Peyer's patch (tissue), 4 donors: ENCODE measurements at regions not wholly inside any gene's neighbourhood (a gene's known extent, or its start where the extent isn't known, plus 50 kb on each side); places are given as distances from the start of the nearest gene placed in this dataset.

Experiments
- DNase-seq, 3 donors: peaks; one replicate each; pipeline ENCODE4 v3.0.0-alpha.2; 2017 to 2019
- H3K27ac ChIP-seq, 4 donors: fragments of 200-600 bp; sonication (generic); one replicate each; pipeline ENCODE4 v1.5.1; 2016 to 2019
- H3K27me3 ChIP-seq, 2 donors: fragments of 200-600 bp; sonication (generic); one replicate each; pipeline ENCODE4 v1.5.1; 2019
- H3K36me3 ChIP-seq, 3 donors: fragments of 200-600 bp; sonication (generic); one replicate each; pipeline ENCODE4 v1.5.1; 2016 to 2019
- H3K4me1 ChIP-seq, 4 donors: fragments of 200-600 bp; sonication (generic); one replicate each; pipeline ENCODE4 v1.5.1; 2016 to 2019
- H3K4me3 ChIP-seq, 4 donors: fragments of 200-600 bp; sonication (generic); 1 replicate in 3 of 4; 2 replicates in 1 of 4; pipeline ENCODE4 v1.5.1; 2016 to 2019; ENCODE audit warnings: mild to moderate bottlenecking in 1 of 4
- H3K9me3 ChIP-seq, 4 donors: fragments of 200-600 bp; sonication (generic); one replicate each; pipeline ENCODE4 v1.5.1; 2016 to 2019; ENCODE audit warnings: mild to moderate bottlenecking in 1 of 4
- CTCF ChIP-seq, 6 experiments: fragments of 450-650 bp in 4 of 6; fragments of 200-600 bp in 2 of 6; sonication (generic) in 1 of 6; IDR thresholded peaks; one replicate each; pipeline ENCODE4 v1.5.1; 2017 to 2019; ENCODE audit warnings: antibody characterized with exemption in 6 of 6, mild to moderate bottlenecking in 3 of 6, moderate library complexity in 1 of 6
- POLR2A ChIP-seq, 2 donors: fragments of 450-650 bp; IDR thresholded peaks; one replicate each; pipeline ENCODE4 v1.5.1; 2017; ENCODE audit warnings: antibody characterized with exemption in 2 of 2, mild to moderate bottlenecking in 2 of 2, moderate library complexity in 2 of 2

GRCh38 chr1:14392859-14393365 lies 205.6 kb upstream of the KAZN start:
- no peaks in the 10 kb centered on the region for H3K36me3 ChIP-seq
- TF ChIP-seq CTCF (IDR thresholded peaks at IDR 0.05) (no peak), POLR2A (IDR thresholded peaks at IDR 0.05) (no peak)
- H3K4me3 ChIP-seq, result no peak overlapping the region
- H3K4me1 ChIP-seq, result no peaks in the 10 kb centered on the region
- no peak for DNase-seq
- H3K27me3 ChIP-seq, result no peaks in the 10 kb centered on the region
- no peaks in the 10 kb centered on the region for H3K9me3 ChIP-seq
- H3K27ac ChIP-seq, result no peak overlapping the region

GRCh38 chr1:14396100-14396499 lies 202.4 kb upstream of the KAZN start:
- no peaks in the 10 kb centered on the region for H3K4me1 ChIP-seq
- no peak overlapping the region for H3K27ac ChIP-seq
- no peaks in the 10 kb centered on the region for H3K9me3 ChIP-seq
- no peaks in the 10 kb centered on the region for H3K36me3 ChIP-seq
- H3K27me3 ChIP-seq, result no peaks in the 10 kb centered on the region
- H3K4me3 ChIP-seq, result no peak overlapping the region
- DNase-seq, result no peak
- TF ChIP-seq POLR2A (IDR thresholded peaks at IDR 0.05) (no peak), CTCF (IDR thresholded peaks at IDR 0.05) (no peak)

- no peak for DNase-seq
- no peaks in the 10 kb centered on the region for H3K4me1 ChIP-seq
- no peaks in the 10 kb centered on the region for H3K27me3 ChIP-seq
- H3K36me3 ChIP-seq, result no peaks in the 10 kb centered on the region
- TF ChIP-seq POLR2A (IDR thresholded peaks at IDR 0.05), result no peak
- TF ChIP-seq CTCF (IDR thresholded peaks at IDR 0.05), result no peak
- H3K9me3 ChIP-seq, result no peaks in the 10 kb centered on the region
- no peak overlapping the region for H3K27ac ChIP-seq
- H3K4me3 ChIP-seq, result no peak overlapping the region
Observed at GRCh38 chr1:14403961-14404645, 194.4 kb upstream of the KAZN start.

GRCh38 chr1:14404862-14405301 lies 193.6 kb upstream of the KAZN start:
- H3K27me3 ChIP-seq, result no peaks in the 10 kb centered on the region
- H3K27ac ChIP-seq, result no peak overlapping the region
- TF ChIP-seq POLR2A (IDR thresholded peaks at IDR 0.05), result no peak
- no peak for TF ChIP-seq CTCF (IDR thresholded peaks at IDR 0.05)
- no peak overlapping the region for H3K4me3 ChIP-seq
- no peaks in the 10 kb centered on the region for H3K9me3 ChIP-seq
- H3K36me3 ChIP-seq, result no peaks in the 10 kb centered on the region
- no peaks in the 10 kb centered on the region for H3K4me1 ChIP-seq
- DNase-seq, result no peak

GRCh38 chr1:14412235-14412634 lies 186.2 kb upstream of the KAZN start:
- DNase-seq, result no peak
- H3K27me3 ChIP-seq, result no peaks in the 10 kb centered on the region

More at GRCh38 chr1:14412235-14412634, 186.2 kb upstream of the KAZN start:
- Histone ChIP-seq H3K4me1 (no peaks in the 10 kb centered on the region), H3K36me3 (no peaks in the 10 kb centered on the region), H3K27ac (no peak overlapping the region), H3K9me3 (no peaks in the 10 kb centered on the region), H3K4me3 (no peak overlapping the region)
- TF ChIP-seq CTCF (IDR thresholded peaks at IDR 0.05) (no peak), POLR2A (IDR thresholded peaks at IDR 0.05) (no peak)
